Stimulated activated CD8-positive, alpha-beta memory T cell treated with anti-CD3 and anti-CD28 coated beads, Interleukin-15, amount 100 ng/mL, for 48 hours (primary cell): ENCODE measurements at regions not wholly inside any gene's neighbourhood (a gene's known extent, or its start where the extent isn't known, plus 50 kb on each side); places are given as distances from the start of the nearest gene placed in this dataset.
"Not testable (repeated sequence)": the region's sequence is repeated elsewhere in the genome, so short reads cannot be mapped to it uniquely, and the experiment has no call there.

Source experiments
- DNase-seq, 2 donors: peaks; one replicate each; pipeline ENCODE4 v3.0.0-alpha.2; 2020; ENCODE audit warnings: low read depth in 2 of 2

- no peak for DNase-seq
Measured at GRCh38 chr10:65270969-65271368, 1654.9 kb upstream of the LRRTM3 start.

GRCh38 chr10:65273115-65273514 lies 1652.7 kb upstream of the LRRTM3 start:
- no peak for DNase-seq

DNA sequence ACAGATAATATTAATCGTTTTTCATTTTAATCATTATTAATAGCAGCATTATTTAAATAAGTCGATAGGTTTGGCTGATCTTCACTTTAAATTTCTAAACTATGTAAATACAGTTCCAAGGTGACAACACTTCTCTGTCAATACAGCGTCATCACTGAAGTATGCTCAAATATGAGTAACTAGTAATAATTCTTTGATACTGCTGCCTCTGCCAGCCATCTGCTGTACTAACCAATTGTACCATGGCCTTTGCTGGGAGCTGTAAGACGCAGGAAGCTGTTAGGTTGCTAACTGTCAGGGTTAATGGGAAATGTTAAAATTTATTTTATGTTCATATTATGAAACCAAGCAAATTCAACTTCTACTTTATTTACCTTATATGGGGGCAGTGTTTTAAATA lies 1650.5 kb upstream of the LRRTM3 start:
- DNase-seq = no peak

DNA sequence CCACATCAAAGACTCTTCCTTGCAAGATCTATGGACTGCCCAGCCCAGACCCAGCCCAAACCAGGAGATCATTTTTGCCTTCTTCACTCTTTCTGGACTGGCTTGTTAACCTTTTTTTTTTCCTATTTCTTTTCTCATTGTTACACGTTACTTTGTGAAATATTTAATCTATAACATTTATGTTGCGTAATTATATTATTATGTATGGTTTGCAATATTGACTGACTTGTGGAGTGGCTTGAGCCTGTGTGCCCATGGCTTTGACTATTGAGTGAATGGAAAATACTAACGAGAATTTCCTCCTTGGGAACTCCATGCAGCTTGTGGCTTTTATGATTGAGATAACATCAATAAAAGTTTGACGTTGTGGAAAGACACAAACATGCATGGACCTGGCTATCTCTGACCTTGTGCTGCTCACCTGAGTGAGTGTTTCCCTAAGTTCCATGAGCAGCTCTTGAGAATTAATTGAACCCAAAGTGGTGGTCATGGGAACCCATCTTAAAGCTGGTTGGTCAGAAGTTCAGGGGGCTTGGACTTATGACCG lies 1641.3 kb upstream of the LRRTM3 start:
- DNase-seq = no peak

DNA sequence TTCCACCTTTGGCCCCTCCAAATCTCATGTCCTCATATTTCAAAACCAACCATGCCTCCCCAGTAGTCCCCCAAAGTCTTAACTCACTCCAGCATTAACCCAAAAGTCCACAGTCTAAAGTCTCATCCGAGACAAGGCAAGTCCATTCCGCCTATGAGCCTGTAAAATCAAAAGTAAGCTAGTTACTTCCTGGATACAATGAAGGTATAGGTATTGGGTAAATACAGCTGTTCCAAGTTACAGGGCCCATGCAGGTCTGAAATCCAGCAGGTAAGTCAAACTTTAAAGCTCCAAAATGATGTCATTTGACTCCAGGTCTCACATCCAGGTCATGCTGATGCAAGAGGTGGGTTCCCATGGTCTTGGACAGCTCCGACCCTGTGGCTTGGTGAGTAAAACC lies 1640.1 kb upstream of the LRRTM3 start:
- DNase-seq = not testable (repeated sequence)

DNA sequence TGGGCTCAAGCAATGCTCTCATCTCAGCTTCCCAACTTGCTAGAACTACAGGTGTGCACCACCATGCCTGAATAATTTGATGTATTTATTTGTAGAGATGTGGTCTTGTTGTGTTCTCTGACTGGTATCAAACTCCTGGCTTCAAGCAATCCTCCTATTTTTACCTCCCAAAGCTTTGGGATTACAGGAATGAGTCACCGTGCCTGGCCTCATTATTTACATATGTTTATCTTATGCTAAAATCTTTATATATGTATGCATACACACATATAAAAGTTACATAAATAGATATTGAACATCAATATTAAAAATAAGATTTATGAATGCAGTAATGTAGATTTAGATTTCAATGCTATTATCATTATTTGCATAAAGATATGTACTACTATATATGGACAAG lies 1634.5 kb upstream of the LRRTM3 start:
- no peak for DNase-seq

GRCh38 chr10:65292551-65292950 lies 1633.3 kb upstream of the LRRTM3 start:
- DNase-seq = no peak

DNA sequence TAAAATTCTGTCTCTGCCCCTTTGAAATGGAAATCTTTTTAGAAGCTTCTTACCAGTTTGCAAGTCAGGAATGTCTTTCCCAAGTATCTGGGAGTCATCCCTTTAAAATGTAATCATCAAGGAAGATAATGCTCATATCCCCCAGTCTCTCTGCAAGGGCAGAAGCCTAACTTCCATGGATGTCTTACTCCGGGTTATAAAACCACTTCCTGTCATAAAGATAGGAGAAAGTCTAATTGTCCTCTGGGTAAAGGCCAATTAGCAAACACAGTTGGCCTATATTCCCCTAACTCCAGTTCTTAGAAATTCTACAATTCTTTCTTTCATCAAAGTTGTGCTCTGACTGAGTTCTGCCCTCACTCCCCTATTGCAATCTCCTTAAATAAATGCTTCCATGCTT lies 1631.5 kb upstream of the LRRTM3 start:
- DNase-seq = no peak

DNA sequence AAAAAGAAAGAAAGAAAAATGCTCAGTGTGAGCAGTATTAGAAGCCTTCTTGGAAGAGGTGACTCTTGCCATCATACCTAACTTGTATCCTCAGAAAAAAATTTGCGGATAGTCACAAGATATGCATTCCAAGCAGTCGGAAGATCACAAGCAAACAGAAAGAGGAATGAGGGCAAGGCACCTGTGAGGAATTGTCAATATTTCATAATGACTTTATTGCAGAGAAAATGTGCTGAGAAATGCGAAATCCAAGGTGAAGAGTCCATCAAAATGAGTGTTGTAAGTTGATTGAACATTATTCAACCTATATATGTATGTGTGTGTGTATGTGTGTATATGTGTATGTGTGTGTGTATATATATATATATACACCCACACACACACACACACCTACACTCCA lies 1624.7 kb upstream of the LRRTM3 start:
- no peak for DNase-seq

DNA sequence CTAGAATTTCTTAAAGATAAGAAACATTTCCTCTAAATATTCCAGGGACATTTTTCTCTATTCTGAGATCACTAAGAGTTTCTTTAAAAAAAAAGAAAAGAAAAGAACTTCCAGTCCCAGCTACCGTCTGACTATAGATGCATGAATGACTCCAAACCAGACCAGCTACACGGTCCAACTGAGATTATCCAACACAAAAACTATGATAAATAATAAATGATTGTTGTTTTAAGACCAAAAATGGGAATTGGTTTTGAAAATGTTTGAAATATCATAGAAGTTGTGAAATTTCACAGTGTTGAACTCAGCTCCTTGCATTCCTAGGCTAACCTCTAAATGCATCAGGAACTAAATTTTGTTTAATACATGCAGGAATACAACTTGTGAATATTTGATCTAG lies 1619.6 kb upstream of the LRRTM3 start:
- DNase-seq = no peak

- DNase-seq = no peak
Measured at GRCh38 chr10:65312876-65313275, 1613.0 kb upstream of the LRRTM3 start.

- no peak for DNase-seq
Measured at GRCh38 chr10:65313406-65313805, 1612.4 kb upstream of the LRRTM3 start.

- no peak for DNase-seq
Measured at GRCh38 chr10:65314253-65314652, 1611.6 kb upstream of the LRRTM3 start.

GRCh38 chr10:65319493-65319892 lies 1606.3 kb upstream of the LRRTM3 start:
- no peak for DNase-seq

- DNase-seq = no peak
Measured at GRCh38 chr10:65320236-65321026, 1605.4 kb upstream of the LRRTM3 start.

DNA sequence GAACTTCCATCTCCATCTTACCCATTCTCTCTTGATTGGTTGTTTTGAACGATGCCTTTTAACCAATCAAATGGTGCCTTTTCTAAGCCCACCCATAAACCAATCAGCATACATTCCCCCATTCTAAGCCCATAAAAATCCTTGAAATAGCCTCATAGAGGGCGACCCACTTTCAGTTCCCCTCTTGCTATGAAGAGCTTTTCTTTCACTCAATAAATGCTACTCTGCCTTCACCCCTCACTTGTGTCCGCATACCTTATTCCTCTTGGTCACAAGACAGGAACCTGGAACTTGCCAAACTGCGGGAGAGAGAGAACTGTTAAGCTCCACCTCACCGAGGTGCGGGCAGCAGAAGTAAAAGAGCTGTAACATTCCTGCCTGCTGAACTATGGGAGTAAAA lies 1602.0 kb upstream of the LRRTM3 start:
- no peak for DNase-seq

GRCh38 chr10:65325913-65326312 lies 1599.9 kb upstream of the LRRTM3 start:
- DNase-seq = no peak

DNA sequence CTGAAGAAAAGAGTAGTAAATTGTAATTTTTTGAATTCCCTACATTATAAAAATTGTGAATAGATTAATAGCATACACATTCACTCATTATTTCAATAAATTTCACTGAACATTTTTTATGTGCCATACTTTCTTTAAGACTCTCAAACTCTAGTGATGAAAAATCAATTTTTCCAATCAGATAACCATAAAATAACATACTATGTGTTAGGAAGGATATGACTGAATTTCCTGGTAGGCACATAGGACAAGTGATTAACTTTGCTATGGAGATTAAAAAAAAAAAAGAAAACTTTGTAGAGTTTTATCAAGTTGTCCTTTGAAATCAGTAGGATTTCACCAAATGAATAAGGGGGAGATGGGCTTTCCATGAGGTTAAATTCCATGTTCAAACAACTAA lies 1597.3 kb upstream of the LRRTM3 start:
- DNase-seq = no peak

DNA sequence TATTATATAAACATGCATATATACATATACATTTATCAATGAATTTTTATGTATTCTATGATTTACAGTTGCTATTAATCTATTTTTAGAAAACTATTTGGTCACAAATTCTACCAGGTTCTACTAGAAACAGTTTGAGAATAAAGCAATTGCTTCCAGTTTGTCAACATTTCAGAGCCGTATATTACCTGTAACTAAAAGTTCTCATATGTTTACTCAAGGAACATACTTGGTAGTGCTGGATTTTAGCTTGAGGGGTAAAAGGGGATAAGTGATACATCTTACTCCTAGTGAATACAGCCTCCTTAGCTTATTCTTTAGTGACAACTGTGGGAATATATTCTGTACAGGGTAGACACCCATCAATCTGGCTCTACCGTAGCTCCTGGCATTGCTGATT lies 1590.5 kb upstream of the LRRTM3 start:
- no peak for DNase-seq

DNA sequence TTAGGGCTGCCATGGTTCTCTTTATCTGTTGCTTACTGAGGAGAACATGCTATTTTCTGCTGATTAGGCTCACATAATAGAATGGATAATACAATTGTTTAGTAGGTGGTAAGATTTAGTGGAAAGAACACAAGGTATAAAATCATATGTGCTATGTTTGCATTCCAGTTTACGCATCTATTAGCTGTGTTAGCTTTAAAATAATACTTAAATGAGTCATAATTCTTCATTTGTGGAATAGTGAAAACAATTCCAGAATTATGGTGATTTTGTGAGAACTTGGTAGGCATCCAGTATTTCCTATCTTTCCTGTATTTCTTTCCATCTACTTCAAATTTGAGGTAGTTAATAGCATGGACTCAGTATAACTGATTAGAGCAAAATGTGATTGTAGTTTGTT lies 1585.5 kb upstream of the LRRTM3 start:
- no peak for DNase-seq

DNA sequence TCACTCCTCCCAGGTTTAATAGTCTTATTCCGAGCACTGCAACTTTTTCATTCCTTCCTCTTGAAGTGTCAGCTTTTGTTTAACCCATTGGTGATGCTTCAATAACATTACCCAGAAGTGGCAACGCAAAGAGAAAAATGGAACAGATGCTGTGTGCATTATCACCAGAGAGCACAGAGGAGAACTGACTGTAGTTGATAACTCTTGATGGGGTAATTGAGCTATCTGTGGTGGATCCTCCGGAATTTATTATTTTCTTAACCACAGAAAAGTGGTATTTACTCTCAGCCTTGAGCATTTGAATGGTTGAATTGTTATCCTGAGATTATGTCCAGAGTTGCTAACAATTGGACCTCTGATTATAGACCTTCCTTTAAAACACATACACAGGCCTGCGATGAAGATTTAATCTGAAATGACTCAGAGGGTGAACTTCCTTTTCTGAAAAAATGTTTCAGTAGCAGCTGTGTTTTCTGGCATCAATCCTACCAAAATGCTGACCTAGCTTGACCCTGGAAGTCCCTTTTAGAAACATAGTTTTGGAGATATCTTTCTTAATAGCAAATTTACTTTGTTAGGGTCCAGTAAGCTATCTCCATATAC lies 1584.4 kb upstream of the LRRTM3 start:
- DNase-seq = no peak

DNA sequence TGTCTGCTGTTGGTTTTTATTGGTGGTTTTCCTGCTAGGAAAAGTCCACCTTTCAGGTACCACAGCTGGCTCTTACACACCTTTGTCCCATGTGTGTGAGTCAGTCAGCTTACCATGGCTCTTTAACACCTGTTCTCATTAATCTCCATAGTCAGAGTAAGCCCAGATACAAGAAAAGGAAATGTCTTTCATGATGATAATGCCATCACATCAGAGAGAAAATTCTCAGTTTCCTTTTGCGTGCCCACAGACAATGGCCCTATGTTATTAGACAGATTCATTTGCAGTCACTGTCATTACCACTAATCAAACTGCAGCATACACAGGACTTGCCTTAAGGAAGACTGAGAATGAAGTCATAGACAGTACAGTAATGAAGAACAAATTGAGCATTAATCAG lies 1583.6 kb upstream of the LRRTM3 start:
- no peak for DNase-seq

GRCh38 chr10:65346466-65346865 lies 1579.4 kb upstream of the LRRTM3 start:
- DNase-seq = no peak
